ENCODE measurements at regions not wholly inside any gene's neighbourhood (a gene's known extent, or its start where the extent isn't known, plus 50 kb on each side); places are given as distances from the start of the nearest gene placed in this dataset.

GRCh38 chr6:88304520-88304919 lies 138.4 kb upstream of the CNR1 start:
- H3K27me3 ChIP-seq, result no peaks in the 10 kb centered on the region
- no peak for DNase-seq (ENCODE audit: low spot score)
- H2AFZ ChIP-seq, result no peak overlapping the region
- 97% methylated on average over 1 of the region's 1 CpG for WGBS (ENCODE audit: low lambda C conversion rate, missing lambda C conversion rate)
- H3K9me3 ChIP-seq (ENCODE audit: low read depth), result no peaks in the 10 kb centered on the region
- H3K36me3 ChIP-seq (replicated peaks; ENCODE audit: insufficient read depth, low read depth), result no peaks in the 10 kb centered on the region
- no peak overlapping the region for H3K4me2 ChIP-seq
- H4K20me1 ChIP-seq (ENCODE audit: insufficient read depth, poor library complexity, severe bottlenecking), result no peaks in the 10 kb centered on the region
- H3K4me3 ChIP-seq, result no peak overlapping the region
- no peaks in the 10 kb centered on the region for H3K79me2 ChIP-seq
- no peak overlapping the region for H3K27ac ChIP-seq
- no peaks in the 10 kb centered on the region for H3K4me1 ChIP-seq (ENCODE audit: insufficient read depth)
- no peak for TF ChIP-seq CTCF (IDR thresholded peaks at IDR 0.05; ENCODE audit: poor library complexity)
- no peak for TF ChIP-seq EZH2 (IDR thresholded peaks at IDR 0.05; ENCODE audit: borderline replicate concordance)
- TF ChIP-seq EZH2phosphoT487 (IDR thresholded peaks at IDR 0.05; ENCODE audit: low read depth, severe bottlenecking, unreplicated experiment), result no peak
- H3K9me2 ChIP-seq (replicated peaks; ENCODE audit: insufficient read depth), result no peaks in the 10 kb centered on the region

- H3K4me3 ChIP-seq, result no peak overlapping the region
- H3K9me3 ChIP-seq (ENCODE audit: low read depth), result no peaks in the 10 kb centered on the region
- H3K4me2 ChIP-seq, result no peak overlapping the region
- H3K27ac ChIP-seq, result no peak overlapping the region
- no peaks in the 10 kb centered on the region for H3K9me2 ChIP-seq (replicated peaks; ENCODE audit: insufficient read depth)
- TF ChIP-seq EZH2phosphoT487 (IDR thresholded peaks at IDR 0.05; ENCODE audit: low read depth, severe bottlenecking, unreplicated experiment), result no peak
- no peak for TF ChIP-seq CTCF (IDR thresholded peaks at IDR 0.05; ENCODE audit: poor library complexity)
- no peak for TF ChIP-seq EZH2 (IDR thresholded peaks at IDR 0.05; ENCODE audit: borderline replicate concordance)
- H3K36me3 ChIP-seq (replicated peaks; ENCODE audit: insufficient read depth, low read depth), result no peaks in the 10 kb centered on the region
- H3K27me3 ChIP-seq, result no peaks in the 10 kb centered on the region
- H3K4me1 ChIP-seq (ENCODE audit: insufficient read depth), result no peaks in the 10 kb centered on the region
- DNase-seq (ENCODE audit: low spot score), result no peak
- H4K20me1 ChIP-seq (ENCODE audit: insufficient read depth, poor library complexity, severe bottlenecking), result no peaks in the 10 kb centered on the region
- H2AFZ ChIP-seq, result no peak overlapping the region
- no peaks in the 10 kb centered on the region for H3K79me2 ChIP-seq
These were observed 136.7 kb upstream of the CNR1 start for GRCh38 chr6:88302769-88303225.

GRCh38 chr6:88301888-88302768 lies 136.0 kb upstream of the CNR1 start:
- H3K27ac ChIP-seq, result no peak overlapping the region
- H2AFZ ChIP-seq, result no peak overlapping the region
- 64% methylated on average over 5 of the region's 5 CpGs for WGBS (ENCODE audit: low lambda C conversion rate, missing lambda C conversion rate)
- no peaks in the 10 kb centered on the region for H3K79me2 ChIP-seq
- no peak overlapping the region for H3K4me2 ChIP-seq
- H3K27me3 ChIP-seq, result no peaks in the 10 kb centered on the region
- no peaks in the 10 kb centered on the region for H4K20me1 ChIP-seq (ENCODE audit: insufficient read depth, poor library complexity, severe bottlenecking)
- no peaks in the 10 kb centered on the region for H3K4me1 ChIP-seq (ENCODE audit: insufficient read depth)
- H3K9me2 ChIP-seq (replicated peaks; ENCODE audit: insufficient read depth), result no peaks in the 10 kb centered on the region
- peak; percentile 6 for DNase-seq (ENCODE audit: low spot score)
- H3K9me3 ChIP-seq (ENCODE audit: low read depth), result no peaks in the 10 kb centered on the region
- no peaks in the 10 kb centered on the region for H3K36me3 ChIP-seq (replicated peaks; ENCODE audit: insufficient read depth, low read depth)
- no peak overlapping the region for H3K4me3 ChIP-seq
- TF ChIP-seq CTCF (IDR thresholded peaks at IDR 0.05; ENCODE audit: poor library complexity), result no peak
- TF ChIP-seq EZH2phosphoT487 (IDR thresholded peaks at IDR 0.05; ENCODE audit: low read depth, severe bottlenecking, unreplicated experiment), result no peak
